H9 (cell line): ENCODE measurements at regions not wholly inside any gene's neighbourhood (a gene's known extent, or its start where the extent isn't known, plus 50 kb on each side); places are given as distances from the start of the nearest gene placed in this dataset.

Experiments
- DNase-seq: peaks from one replicate; pipeline ENCODE4 v3.0.0-alpha.2; 2017
- H2AFZ ChIP-seq: one replicate; pipeline ENCODE4 v1.6.1; 2013; ENCODE audit warnings: mild to moderate bottlenecking, low read length, control low read depth, moderate library complexity
- H2AK5ac ChIP-seq: 2 replicates; pipeline ENCODE4 v1.6.1; 2013; ENCODE audit warnings: low read length, control low read depth, mixed read lengths; ENCODE audit not compliant: insufficient read length
- H2BK120ac ChIP-seq: one replicate; pipeline ENCODE4 v1.6.1; 2013; ENCODE audit warnings: low read depth, mild to moderate bottlenecking, low read length, control low read depth, inconsistent platforms; ENCODE audit not compliant: poor library complexity, severe bottlenecking
- H2BK12ac ChIP-seq: 2 replicates; pipeline ENCODE4 v1.6.1; 2013; ENCODE audit warnings: low read length, control low read depth, mixed read lengths, low read depth; ENCODE audit not compliant: insufficient read length
- H2BK15ac ChIP-seq: 2 replicates; pipeline ENCODE4 v1.6.1; 2013; ENCODE audit warnings: low read depth, low read length, control low read depth
- H2BK20ac ChIP-seq: one replicate; pipeline ENCODE4 v1.6.1; 2013; ENCODE audit warnings: low read depth, mild to moderate bottlenecking, low read length, control low read depth, inconsistent platforms; ENCODE audit not compliant: poor library complexity, severe bottlenecking
- H2BK5ac ChIP-seq: 2 replicates; pipeline ENCODE4 v1.6.1; 2013; ENCODE audit warnings: low read length, control low read depth, mixed read lengths; ENCODE audit not compliant: insufficient read length
- H3K14ac ChIP-seq: 2 replicates; pipeline ENCODE4 v1.6.1; 2013; ENCODE audit warnings: low read length, control low read depth; ENCODE audit not compliant: insufficient read depth
- H3K18ac ChIP-seq: 2 replicates; pipeline ENCODE4 v1.6.1; 2013; ENCODE audit warnings: low read depth, mild to moderate bottlenecking, mixed read lengths, low read length, control low read depth; ENCODE audit not compliant: insufficient read length
- H3K23ac ChIP-seq: 2 replicates; pipeline ENCODE4 v1.6.1; 2013; ENCODE audit warnings: low read length, control low read depth, mixed read lengths, low read depth; ENCODE audit not compliant: insufficient read length
- H3K23me2 ChIP-seq: 2 replicates; pipeline ENCODE4 v1.6.1; 2013; ENCODE audit warnings: low read depth, mild to moderate bottlenecking, mixed read lengths, low read length, control low read depth; ENCODE audit not compliant: insufficient read length, poor library complexity, severe bottlenecking
- H3K27ac ChIP-seq: 2 replicates; pipeline ENCODE4 v1.5.1; 2013; ENCODE audit warnings: low read length, control low read depth, mixed read lengths, low read depth; ENCODE audit not compliant: insufficient read length
- H3K27me3 ChIP-seq: 2 replicates; pipeline ENCODE4 v1.6.1; 2013; ENCODE audit warnings: low read length, control low read depth, inconsistent platforms; ENCODE audit not compliant: insufficient read depth
- H3K4ac ChIP-seq: 2 replicates; pipeline ENCODE4 v1.6.1; 2013; ENCODE audit warnings: low read depth, mild to moderate bottlenecking, control low read depth, inconsistent platforms, low read length, moderate library complexity
- H3K4me1 ChIP-seq: 2 replicates; pipeline ENCODE4 v1.6.1; 2013; ENCODE audit warnings: low read length, control low read depth, inconsistent platforms; ENCODE audit not compliant: insufficient read depth
- H3K4me2 ChIP-seq: 2 replicates; pipeline ENCODE4 v1.6.1; 2013; ENCODE audit warnings: low read length, control low read depth, mixed read lengths; ENCODE audit not compliant: insufficient read length, insufficient read depth
- H3K56ac ChIP-seq: 2 replicates; pipeline ENCODE4 v1.6.1; 2013; ENCODE audit warnings: low read depth, mild to moderate bottlenecking, mixed read lengths, low read length, control low read depth; ENCODE audit not compliant: insufficient read length
- H3K79me1 ChIP-seq: 2 replicates; pipeline ENCODE4 v1.6.1; 2013; ENCODE audit warnings: low read depth, mild to moderate bottlenecking, moderate library complexity, low read length, control low read depth, inconsistent platforms; ENCODE audit not compliant: insufficient read depth, poor library complexity, severe bottlenecking
- H3K79me2 ChIP-seq: 2 replicates; pipeline ENCODE4 v1.6.1; 2013; ENCODE audit warnings: low read length, control low read depth, inconsistent platforms; ENCODE audit not compliant: insufficient read depth
- H3K9ac ChIP-seq: 2 replicates; pipeline ENCODE4 v1.6.1; 2013; ENCODE audit warnings: low read length, control low read depth, mixed read lengths; ENCODE audit not compliant: insufficient read length; ENCODE audit errors: extremely low read depth
- H3K9me3 ChIP-seq: one replicate; pipeline ENCODE4 v1.6.1; 2013; ENCODE audit warnings: low read depth, low read length, inconsistent platforms; ENCODE audit not compliant: control insufficient read depth
- H3T11ph ChIP-seq: one replicate; pipeline ENCODE4 v1.6.1; 2013; ENCODE audit warnings: mild to moderate bottlenecking, low read length, control low read depth, inconsistent platforms
- H4K20me1 ChIP-seq: one replicate; pipeline ENCODE4 v1.6.1; 2013; ENCODE audit not compliant: control insufficient read depth, insufficient read length, insufficient read depth
- H4K5ac ChIP-seq: 2 replicates; pipeline ENCODE4 v1.6.1; 2013; ENCODE audit warnings: low read depth, mild to moderate bottlenecking, mixed read lengths, low read length, control low read depth; ENCODE audit not compliant: insufficient read length
- H4K8ac ChIP-seq: replicated peaks from 2 replicates; pipeline ENCODE4 v1.6.1; 2013; ENCODE audit warnings: low read length, control low read depth, mixed read lengths, low read depth; ENCODE audit not compliant: insufficient read length
- H4K91ac ChIP-seq: 2 replicates; pipeline ENCODE4 v1.6.1; 2013; ENCODE audit warnings: low read depth, mild to moderate bottlenecking, moderate library complexity, mixed read lengths, low read length, control low read depth; ENCODE audit not compliant: insufficient read length
- H3K27ac Mint-ChIP-seq, 3 experiments: 2 replicates in 2 of 3; 3 replicates in 1 of 3; pipeline ENCODE4 v1.8.0; 2020 to 2021; ENCODE audit warnings: mixed read lengths in 3 of 3, mild to moderate bottlenecking in 1 of 3, moderate library complexity in 1 of 3
- H3K27me3 Mint-ChIP-seq: 2 replicates; pipeline ENCODE4 v1.8.0; 2021; ENCODE audit warnings: low read depth, mild to moderate bottlenecking, moderate library complexity, mixed read lengths
- H3K36me3 Mint-ChIP-seq, 3 experiments: 2 replicates in 2 of 3; 3 replicates in 1 of 3; pipeline ENCODE4 v1.8.0; 2020 to 2021; ENCODE audit warnings: low read depth in 3 of 3, mixed read lengths in 3 of 3; ENCODE audit not compliant: insufficient read depth in 1 of 3
- H3K4me1 Mint-ChIP-seq, 2 experiments: 2 replicates each; pipeline ENCODE4 v1.8.0; 2020; ENCODE audit warnings: mixed read lengths in 2 of 2
- H3K4me3 Mint-ChIP-seq, 2 experiments: 2 replicates in 1 of 2; 3 replicates in 1 of 2; pipeline ENCODE4 v1.8.0; 2020 to 2021; ENCODE audit warnings: mild to moderate bottlenecking in 2 of 2, mixed read lengths in 2 of 2, moderate library complexity in 1 of 2
- H3K9me3 Mint-ChIP-seq, 2 experiments: 2 replicates in 1 of 2; 3 replicates in 1 of 2; pipeline ENCODE4 v1.8.0; 2020; ENCODE audit warnings: mild to moderate bottlenecking in 2 of 2, mixed read lengths in 2 of 2, moderate library complexity in 1 of 2
- WGBS: extraction: QIAGEN DNeasy Blood & Tissue Kit; methylation state at CpG from one replicate; pipeline ENCODE4 v1.1.7; 2013; ENCODE audit warnings: missing lambda C conversion rate, low lambda C conversion rate, mixed read lengths; ENCODE audit not compliant: insufficient read length; ENCODE audit errors: extremely low coverage; 5-methylcytosine and 5-hydroxymethylcytosine counted together
- TF ChIP-seq, protein P1 (sequence below): fragments of 200-600 bp; sonication (generic); conservative IDR thresholded peaks from 3 replicates; pipeline ENCODE4 v1.8.0; 2021; ENCODE audit warnings: antibody characterized with exemption, mild to moderate bottlenecking

DNA sequence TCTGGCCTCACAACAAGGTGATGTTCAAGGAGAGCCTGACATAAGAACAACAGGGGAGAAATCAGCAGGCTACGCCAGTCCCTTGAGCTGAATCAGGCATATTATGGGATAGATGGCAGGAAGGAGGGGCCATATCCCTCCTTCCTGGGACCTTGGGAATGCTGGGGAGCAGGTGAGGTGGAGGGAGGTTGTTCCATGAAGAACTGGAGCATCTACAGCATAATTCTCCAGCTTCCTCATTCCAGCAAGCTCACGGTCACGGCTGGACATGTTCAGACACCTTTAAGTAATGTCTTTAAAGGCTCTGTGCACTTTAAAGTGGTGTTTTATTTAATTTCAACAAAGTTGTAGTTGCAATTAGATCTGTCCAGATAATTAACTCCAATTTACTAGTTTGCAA is 780.5 kb downstream of the TYW1 start:
- Mint-ChIP-seq H3K27ac (no peak overlapping the region; a peak in 1 of 7 replicates), H3K4me1 (peaks cover 2 to 3% of the 10 kb centered on the region in 2 experiments; a peak in 3 of 4 replicates), H3K27me3 (peaks cover 4% of the 10 kb centered on the region), H3K36me3 (no peaks in the 10 kb centered on the region), H3K9me3 (no peaks in the 10 kb centered on the region), H3K4me3 (no peak overlapping the region)
- no CpG with 5 or more reads among the region's 3 CpGs for WGBS
- no peaks in the 10 kb centered on the region for H3K27me3 ChIP-seq
- H3K14ac ChIP-seq: no peak overlapping the region
- no peak overlapping the region for H3T11ph ChIP-seq
- no peak overlapping the region for H2AFZ ChIP-seq
- H3K9ac ChIP-seq: no peak overlapping the region
- H4K5ac ChIP-seq: no peak overlapping the region
- H2BK12ac ChIP-seq: no peak overlapping the region
- H3K23ac ChIP-seq: no peak overlapping the region
- no peak overlapping the region for H3K4ac ChIP-seq
- H2BK5ac ChIP-seq: no peak overlapping the region
- H3K9me3 ChIP-seq: no peaks in the 10 kb centered on the region
- H3K23me2 ChIP-seq: no peaks in the 10 kb centered on the region
- no peak overlapping the region for H2BK120ac ChIP-seq
- H4K8ac ChIP-seq: no peak overlapping the region
- TF ChIP-seq, protein P1, sequence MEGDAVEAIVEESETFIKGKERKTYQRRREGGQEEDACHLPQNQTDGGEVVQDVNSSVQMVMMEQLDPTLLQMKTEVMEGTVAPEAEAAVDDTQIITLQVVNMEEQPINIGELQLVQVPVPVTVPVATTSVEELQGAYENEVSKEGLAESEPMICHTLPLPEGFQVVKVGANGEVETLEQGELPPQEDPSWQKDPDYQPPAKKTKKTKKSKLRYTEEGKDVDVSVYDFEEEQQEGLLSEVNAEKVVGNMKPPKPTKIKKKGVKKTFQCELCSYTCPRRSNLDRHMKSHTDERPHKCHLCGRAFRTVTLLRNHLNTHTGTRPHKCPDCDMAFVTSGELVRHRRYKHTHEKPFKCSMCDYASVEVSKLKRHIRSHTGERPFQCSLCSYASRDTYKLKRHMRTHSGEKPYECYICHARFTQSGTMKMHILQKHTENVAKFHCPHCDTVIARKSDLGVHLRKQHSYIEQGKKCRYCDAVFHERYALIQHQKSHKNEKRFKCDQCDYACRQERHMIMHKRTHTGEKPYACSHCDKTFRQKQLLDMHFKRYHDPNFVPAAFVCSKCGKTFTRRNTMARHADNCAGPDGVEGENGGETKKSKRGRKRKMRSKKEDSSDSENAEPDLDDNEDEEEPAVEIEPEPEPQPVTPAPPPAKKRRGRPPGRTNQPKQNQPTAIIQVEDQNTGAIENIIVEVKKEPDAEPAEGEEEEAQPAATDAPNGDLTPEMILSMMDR: no peak
- no peak overlapping the region for H3K56ac ChIP-seq
- no peak overlapping the region for H2BK20ac ChIP-seq
- H4K20me1 ChIP-seq: peaks cover under 1% of the 10 kb centered on the region
- DNase-seq: no peak
- no peak overlapping the region for H2BK15ac ChIP-seq
- no peaks in the 10 kb centered on the region for H3K79me1 ChIP-seq
- no peak overlapping the region for H3K4me2 ChIP-seq
- no peaks in the 10 kb centered on the region; the same call in 1 of the 2 replicates for H3K79me2 ChIP-seq
- H3K27ac ChIP-seq: no peak overlapping the region
- no peak overlapping the region for H2AK5ac ChIP-seq
- no peak overlapping the region for H4K91ac ChIP-seq
- no peaks in the 10 kb centered on the region for H3K4me1 ChIP-seq
- H3K18ac ChIP-seq: no peak overlapping the region
